ENCODE measurements at regions not wholly inside any gene's neighbourhood (a gene's known extent, or its start where the extent isn't known, plus 50 kb on each side); places are given as distances from the start of the nearest gene placed in this dataset.

GRCh38 chr4:98746936-98747335 is 88.5 kb upstream of the TSPAN5 start:
- Mint-ChIP-seq H3K9me3 (no peaks in the 10 kb centered on the region), H3K36me3 (ENCODE audit: low read depth) (no peaks in the 10 kb centered on the region), H3K4me3 (no peak overlapping the region), H3K4me1 (ENCODE audit: low read depth) (no peaks in the 10 kb centered on the region), H3K27ac (no peak overlapping the region), H3K27me3 (no peaks in the 10 kb centered on the region)
- ChIA-PET POLR2A (no interaction called here), CTCF (no interaction called here)
- ATAC-seq (ENCODE audit: poor library complexity): no peak
- Histone ChIP-seq H3K9me3 (ENCODE audit: control insufficient read depth in 1 of 2, insufficient read depth in 1 of 2, low read length in 2 of 2) (no peaks in the 10 kb centered on the region), H3K27ac (ENCODE audit: low read depth in 1 of 2, low read length in 2 of 2) (no peak overlapping the region), H3K4me1 (ENCODE audit: insufficient read depth, low read length) (no peaks in the 10 kb centered on the region), H3K27me3 (ENCODE audit: control insufficient read depth in 1 of 2, insufficient read depth in 2 of 2, low read length in 2 of 2) (no peaks in the 10 kb centered on the region), H3K4me3 (ENCODE audit: low read length) (no peak overlapping the region), H3K36me3 (ENCODE audit: insufficient read depth, low read length) (no peaks in the 10 kb centered on the region)
- no peak for TF ChIP-seq CTCF (IDR thresholded peaks at IDR 0.05)
- no peak for DNase-seq
- intact Hi-C loops (cut with DNase I, micrococcal nuclease): no loop called here

GRCh38 chr4:98746530-98746929 is 88.1 kb upstream of the TSPAN5 start:
- Mint-ChIP-seq H3K27ac (no peak overlapping the region), H3K36me3 (ENCODE audit: low read depth) (no peaks in the 10 kb centered on the region), H3K9me3 (no peaks in the 10 kb centered on the region), H3K4me1 (ENCODE audit: low read depth) (no peaks in the 10 kb centered on the region), H3K4me3 (no peak overlapping the region), H3K27me3 (no peaks in the 10 kb centered on the region)
- Histone ChIP-seq H3K9me3 (ENCODE audit: control insufficient read depth in 1 of 2, insufficient read depth in 1 of 2, low read length in 2 of 2) (no peaks in the 10 kb centered on the region), H3K4me3 (ENCODE audit: low read length) (no peak overlapping the region), H3K4me1 (ENCODE audit: insufficient read depth, low read length) (no peaks in the 10 kb centered on the region), H3K27me3 (ENCODE audit: control insufficient read depth in 1 of 2, insufficient read depth in 2 of 2, low read length in 2 of 2) (no peaks in the 10 kb centered on the region), H3K36me3 (ENCODE audit: insufficient read depth, low read length) (no peaks in the 10 kb centered on the region), H3K27ac (ENCODE audit: low read depth in 1 of 2, low read length in 2 of 2) (no peak overlapping the region)
- TF ChIP-seq CTCF (IDR thresholded peaks at IDR 0.05): no peak
- DNase-seq (no peak), ATAC-seq (ENCODE audit: poor library complexity) (no peak)
- ChIA-PET POLR2A (no interaction called here), CTCF (interaction anchor here (0.7 kb wide), 1 partner anchor 533 kb away, joined by 3 read pairs; no protein-coding TSS in a partner anchor)
- intact Hi-C loops (cut with DNase I, micrococcal nuclease): no loop called here

DNA sequence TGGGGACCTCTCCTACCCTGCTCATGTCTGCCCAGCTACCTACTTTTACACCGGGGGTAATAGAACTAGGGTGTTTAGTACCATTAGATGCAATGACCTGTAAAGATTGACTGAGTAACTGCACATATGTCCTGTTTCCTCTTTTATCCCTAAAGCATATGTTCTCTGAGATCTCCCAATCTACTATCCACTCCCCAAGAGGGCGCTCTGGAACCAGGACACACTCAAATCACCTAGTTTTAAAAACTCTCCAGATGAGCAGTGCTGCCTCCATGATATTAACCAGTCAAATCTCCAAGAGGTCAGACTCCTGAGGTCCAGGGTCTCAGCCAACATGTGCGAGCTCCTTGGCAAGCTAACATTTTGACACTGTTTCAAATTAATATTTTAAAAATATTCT is 87.0 kb upstream of the TSPAN5 start:
- Mint-ChIP-seq H3K27ac (no peak overlapping the region), H3K36me3 (ENCODE audit: low read depth) (no peaks in the 10 kb centered on the region), H3K4me3 (no peak overlapping the region), H3K4me1 (ENCODE audit: low read depth) (no peaks in the 10 kb centered on the region), H3K27me3 (no peaks in the 10 kb centered on the region), H3K9me3 (no peaks in the 10 kb centered on the region)
- H3K9me3 ChIP-seq (ENCODE audit: control insufficient read depth in 1 of 2, insufficient read depth in 1 of 2, low read length in 2 of 2): no peaks in the 10 kb centered on the region
- TF ChIP-seq CTCF (IDR thresholded peaks at IDR 0.05): no peak
- H3K36me3 ChIP-seq (ENCODE audit: insufficient read depth, low read length): no peaks in the 10 kb centered on the region
- POLR2A ChIA-PET: interaction anchor here (0.6 kb wide), 1 partner anchor 30 kb away, joined by 3 read pairs; no protein-coding TSS in a partner anchor
- ATAC-seq (ENCODE audit: poor library complexity) (no peak), DNase-seq (no peak)
- no peaks in the 10 kb centered on the region for H3K27me3 ChIP-seq (ENCODE audit: control insufficient read depth in 1 of 2, insufficient read depth in 2 of 2, low read length in 2 of 2)
- no peaks in the 10 kb centered on the region for H3K4me1 ChIP-seq (ENCODE audit: insufficient read depth, low read length)
- H3K4me3 ChIP-seq (ENCODE audit: low read length): no peak overlapping the region
- H3K27ac ChIP-seq (ENCODE audit: low read depth in 1 of 2, low read length in 2 of 2): no peak overlapping the region
- CTCF ChIA-PET: interaction anchor here (0.7 kb wide), 1 partner anchor 14 kb away, joined by 3 read pairs; no protein-coding TSS in a partner anchor
- intact Hi-C loops (cut with DNase I, micrococcal nuclease): no loop called here

Data from CD4-positive, alpha-beta T cell (primary cell).